ENCODE measurements at regions not wholly inside any gene's neighbourhood (a gene's known extent, or its start where the extent isn't known, plus 50 kb on each side); places are given as distances from the start of the nearest gene placed in this dataset.

DNA sequence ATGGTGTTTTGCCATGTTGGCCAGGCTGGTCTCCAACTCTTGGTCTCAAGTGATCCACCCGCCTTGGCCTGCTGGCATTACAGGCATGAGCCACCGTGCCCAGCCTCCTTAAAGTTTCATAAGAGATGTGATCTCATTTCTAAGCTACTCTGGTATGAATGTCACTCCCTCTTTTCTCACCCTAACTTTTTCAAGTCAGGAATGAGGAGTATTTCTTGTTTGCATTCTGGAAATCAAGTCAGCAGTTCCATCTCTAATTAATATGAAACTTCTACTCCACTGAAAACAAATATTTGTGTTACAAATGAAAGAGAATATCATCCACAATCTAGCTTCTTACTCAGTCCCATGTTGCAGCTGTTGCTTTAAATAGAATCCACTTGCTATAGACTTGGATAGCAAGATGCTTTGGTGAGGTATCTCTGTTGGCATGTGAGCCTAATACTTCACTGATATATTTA lies 61.3 kb downstream of the ARF6 start:
- ChIA-PET CTCF (ENCODE audit: partially characterized antibody) (no interaction called here), POLR2A (ENCODE audit: partially characterized antibody) (no interaction called here)
- 90% methylated on average over 2 of the region's 2 CpGs; no CpG with 5 or more reads in 1 of the 2 experiments for WGBS, 2 experiments (ENCODE audit: extremely low coverage in 1 of 2, insufficient coverage in 1 of 2, insufficient read length in 1 of 2, insufficient replicate concordance in 2 of 2, low coverage in 1 of 2, low lambda C conversion rate in 2 of 2, missing lambda C conversion rate in 1 of 2)
- no peak overlapping the region for H2BK15ac ChIP-seq (ENCODE audit: low read length)
- H2AK5ac ChIP-seq (ENCODE audit: low read depth, low read length) = no peak overlapping the region
- no peak overlapping the region for H3K27ac ChIP-seq (ENCODE audit: low read depth, low read length)
- H3K23me2 ChIP-seq (ENCODE audit: low read depth, low read length) = no peaks in the 10 kb centered on the region
- DNase-seq (ENCODE audit: low read depth in 1 of 2, low spot score in 2 of 2) = no peak
- H3K9ac ChIP-seq (replicated peaks in 1 of 4; ENCODE audit: extremely low read depth in 1 of 4, low read depth in 3 of 4, low read length in 3 of 4) = no peak overlapping the region
- H3K56ac ChIP-seq (replicated peaks; ENCODE audit: insufficient read length, low read depth, low read length) = no peak overlapping the region
- no peaks in the 10 kb centered on the region for H4K20me1 ChIP-seq (replicated peaks in 1 of 2; ENCODE audit: control insufficient read depth in 1 of 2, insufficient read depth in 2 of 2, low read length in 2 of 2)
- no peak overlapping the region for H3K23ac ChIP-seq (ENCODE audit: insufficient read length)
- H3K4me3 ChIP-seq (ENCODE audit: extremely low read depth in 1 of 4, insufficient read depth in 2 of 4, low read depth in 3 of 4, low read length in 4 of 4) = no peak overlapping the region
- H3K4me2 ChIP-seq (ENCODE audit: insufficient read depth in 1 of 2, low read depth in 2 of 2, low read length in 2 of 2) = no peak overlapping the region
- H4K8ac ChIP-seq (ENCODE audit: extremely low read depth, insufficient read depth, low read length) = no peak overlapping the region
- H3K36me3 ChIP-seq (ENCODE audit: control insufficient read depth in 2 of 4, insufficient read depth in 4 of 4, low read length in 3 of 4) = no peaks in the 10 kb centered on the region
- no peaks in the 10 kb centered on the region for H3K79me1 ChIP-seq (ENCODE audit: low read depth, low read length)
- H3K4me1 ChIP-seq (replicated peaks in 1 of 4; ENCODE audit: control insufficient read depth in 3 of 4, insufficient read depth in 4 of 4, low read length in 3 of 4) = no peaks in the 10 kb centered on the region
- H4K5ac ChIP-seq (ENCODE audit: insufficient read length, low read depth, low read length) = no peak overlapping the region
- no peak overlapping the region for H2AFZ ChIP-seq (ENCODE audit: low read length)
- no peak overlapping the region for H3K14ac ChIP-seq (ENCODE audit: insufficient read length)
- no peak for FAIRE-seq
- H2BK5ac ChIP-seq (ENCODE audit: low read depth, low read length) = no peak overlapping the region
- H2BK20ac ChIP-seq (ENCODE audit: low read length) = no peak overlapping the region
- no peaks in the 10 kb centered on the region for H3K27me3 ChIP-seq (replicated peaks in 1 of 4; ENCODE audit: control insufficient read depth in 3 of 4, extremely low read depth in 1 of 4, insufficient read depth in 3 of 4, low read length in 3 of 4)
- no peak overlapping the region for H2BK12ac ChIP-seq (ENCODE audit: low read depth, low read length)
- H3K79me2 ChIP-seq (ENCODE audit: control insufficient read depth in 1 of 2, insufficient read depth in 2 of 2, low read length in 2 of 2) = no peaks in the 10 kb centered on the region
- no peaks in the 10 kb centered on the region for H3K9me3 ChIP-seq (ENCODE audit: insufficient read depth in 2 of 2, low read depth in 1 of 2, low read length in 1 of 2)
- no peak overlapping the region for H3K4ac ChIP-seq (replicated peaks; ENCODE audit: insufficient read length, low read depth, low read length)
- no peak overlapping the region for H2BK120ac ChIP-seq (replicated peaks; ENCODE audit: low read depth, low read length)
- no peak overlapping the region for H4K91ac ChIP-seq (replicated peaks; ENCODE audit: insufficient read length, low read length)
- H3K18ac ChIP-seq (ENCODE audit: extremely low read depth, low read length) = no peak overlapping the region
- TF ChIP-seq SIRT6 (IDR thresholded peaks at IDR 0.05; ENCODE audit: low read length) (no peak), ATF3 (IDR thresholded peaks at IDR 0.05; ENCODE audit: insufficient read depth, low read depth, low read length) (no peak), SP1 (IDR thresholded peaks at IDR 0.05; ENCODE audit: low read depth, low read length) (no peak), SUZ12 (IDR thresholded peaks at IDR 0.05; ENCODE audit: low read length) (no peak), TBP (IDR thresholded peaks at IDR 0.05; ENCODE audit: low read depth, low read length) (no peak), RFX5 (IDR thresholded peaks at IDR 0.05; ENCODE audit: borderline replicate concordance, low read depth, low read length) (no peak), SP4 (IDR thresholded peaks at IDR 0.05; ENCODE audit: low read length) (no peak)

Data from H1 (cell line).